PC-9 (cell line): ENCODE measurements at regions not wholly inside any gene's neighbourhood (a gene's known extent, or its start where the extent isn't known, plus 50 kb on each side); places are given as distances from the start of the nearest gene placed in this dataset.

Experiments used
- BruUV-seq: library from RNA; stranded (reverse); fragments of 400-500 nt; replicated peaks from 2 replicates; lab custom pipeline; 2021; lab: Mats Ljungman, UMichigan
- CTCF ChIA-PET: fragments of 300-600 bp; sonication (Branson Sonifier 250); formaldehyde crosslinking; loops from one replicate; lab custom pipeline; 2022; ENCODE audit warnings: antibody characterized with exemption; lab: Charles Lee
- POLR2A ChIA-PET: fragments of 300-600 bp; sonication (Branson Sonifier 250); formaldehyde crosslinking; loops from one replicate; lab custom pipeline; 2022; ENCODE audit warnings: antibody characterized with exemption; ENCODE audit not compliant: unreplicated experiment; lab: Charles Lee
- DNase-seq, 2 experiments: peaks; one replicate each; pipeline versions ENCODE4 v3.0.0 to v3.0.0-alpha.2; 2015 to 2022; ENCODE audit warnings: mixed read lengths in 1 of 2
- H2AFZ ChIP-seq: fragments of 200-600 bp; sonication (generic); 2 replicates; pipeline ENCODE4 v1.8.1; 2017; ENCODE audit warnings: antibody characterized with exemption
- H3F3A ChIP-seq: fragments of 200-600 bp; sonication (generic); 2 replicates; pipeline ENCODE4 v1.8.1; 2017; ENCODE audit warnings: antibody characterized with exemption, mild to moderate bottlenecking, low read depth; ENCODE audit not compliant: insufficient read depth
- H3K27ac ChIP-seq: fragments of 200-600 bp; sonication (generic); 2 replicates; pipeline ENCODE4 v1.6.1; 2016; ENCODE audit warnings: mixed run types
- H3K27me3 ChIP-seq: fragments of 200-600 bp; sonication (generic); 2 replicates; pipeline ENCODE4 v1.6.1; 2016; ENCODE audit warnings: low read depth, mixed run types; ENCODE audit not compliant: insufficient read depth
- H3K36me3 ChIP-seq: fragments of 200-600 bp; sonication (generic); 2 replicates; pipeline ENCODE4 v1.6.1; 2016; ENCODE audit warnings: low read depth, mixed run types
- H3K4me1 ChIP-seq: fragments of 200-600 bp; sonication (generic); replicated peaks from 2 replicates; pipeline ENCODE4 v1.6.1; 2016; ENCODE audit warnings: mixed run types; ENCODE audit not compliant: insufficient read depth
- H3K4me2 ChIP-seq: fragments of 200-600 bp; sonication (generic); 2 replicates; pipeline ENCODE4 v1.6.1; 2017; ENCODE audit warnings: mixed run types
- H3K4me3 ChIP-seq: fragments of 200-600 bp; sonication (generic); 2 replicates; pipeline ENCODE4 v1.6.1; 2016; ENCODE audit warnings: mixed run types
- H3K79me2 ChIP-seq: fragments of 200-600 bp; sonication (generic); 2 replicates; pipeline ENCODE4 v1.6.1; 2017; ENCODE audit warnings: low read depth, mixed run types
- H3K9me2 ChIP-seq: fragments of 200-600 bp; sonication (generic); 2 replicates; pipeline ENCODE4 v1.8.1; 2017; ENCODE audit warnings: mild to moderate bottlenecking; ENCODE audit not compliant: insufficient read depth
- H3K9me3 ChIP-seq: fragments of 200-600 bp; sonication (generic); 2 replicates; pipeline ENCODE4 v1.8.1; 2016; ENCODE audit warnings: low read depth; ENCODE audit not compliant: insufficient read depth
- H4K20me1 ChIP-seq: fragments of 200-600 bp; sonication (generic); 2 replicates; pipeline ENCODE4 v1.8.1; 2017; ENCODE audit not compliant: insufficient read depth
- EZH2 ChIP-seq: fragments of 200-600 bp; sonication (generic); IDR thresholded peaks from 2 replicates; pipeline ENCODE4 v1.8.0; 2017; ENCODE audit warnings: antibody characterized with exemption, low read depth
- intact Hi-C: fragments of 100-400 bp; cut with micrococcal nuclease; formaldehyde crosslinking; loops from one replicate; pipeline ENCODE4 v1.10.0; 2022; ENCODE audit not compliant: unreplicated experiment
- TF ChIP-seq, protein P1 (sequence below): fragments of 200-600 bp; sonication (generic); conservative IDR thresholded peaks from 2 replicates; pipeline ENCODE4 v1.6.1; 2017; ENCODE audit warnings: mixed run types, antibody characterized with exemption, mild to moderate bottlenecking, moderate library complexity

DNA sequence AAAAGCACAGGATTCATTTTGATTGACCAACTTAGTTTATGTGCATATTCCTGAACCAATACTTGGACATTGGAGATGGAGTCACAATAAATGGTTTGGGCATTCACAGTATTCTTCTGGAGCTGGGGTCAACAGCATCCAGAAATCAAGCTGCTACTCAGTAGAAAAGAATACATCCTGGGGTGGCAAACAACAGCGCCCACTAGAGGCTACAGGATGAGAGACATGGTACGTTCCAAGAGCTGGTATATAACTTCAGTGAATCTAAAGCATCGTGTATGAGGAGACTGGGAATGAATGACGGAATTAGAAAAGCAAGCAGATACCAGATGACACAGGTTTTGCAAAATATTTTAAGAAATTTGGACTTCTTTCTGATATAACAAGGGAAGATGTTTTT, 142.9 kb upstream of the FIGN start:
- TF ChIP-seq EZH2 = no peak
- TF ChIP-seq, protein P1, sequence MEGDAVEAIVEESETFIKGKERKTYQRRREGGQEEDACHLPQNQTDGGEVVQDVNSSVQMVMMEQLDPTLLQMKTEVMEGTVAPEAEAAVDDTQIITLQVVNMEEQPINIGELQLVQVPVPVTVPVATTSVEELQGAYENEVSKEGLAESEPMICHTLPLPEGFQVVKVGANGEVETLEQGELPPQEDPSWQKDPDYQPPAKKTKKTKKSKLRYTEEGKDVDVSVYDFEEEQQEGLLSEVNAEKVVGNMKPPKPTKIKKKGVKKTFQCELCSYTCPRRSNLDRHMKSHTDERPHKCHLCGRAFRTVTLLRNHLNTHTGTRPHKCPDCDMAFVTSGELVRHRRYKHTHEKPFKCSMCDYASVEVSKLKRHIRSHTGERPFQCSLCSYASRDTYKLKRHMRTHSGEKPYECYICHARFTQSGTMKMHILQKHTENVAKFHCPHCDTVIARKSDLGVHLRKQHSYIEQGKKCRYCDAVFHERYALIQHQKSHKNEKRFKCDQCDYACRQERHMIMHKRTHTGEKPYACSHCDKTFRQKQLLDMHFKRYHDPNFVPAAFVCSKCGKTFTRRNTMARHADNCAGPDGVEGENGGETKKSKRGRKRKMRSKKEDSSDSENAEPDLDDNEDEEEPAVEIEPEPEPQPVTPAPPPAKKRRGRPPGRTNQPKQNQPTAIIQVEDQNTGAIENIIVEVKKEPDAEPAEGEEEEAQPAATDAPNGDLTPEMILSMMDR = peak; percentile 47; the same call in 1 of the 2 replicates
- Histone ChIP-seq H3K79me2 (no peaks in the 10 kb centered on the region), H3K9me3 (no peaks in the 10 kb centered on the region)

DNA sequence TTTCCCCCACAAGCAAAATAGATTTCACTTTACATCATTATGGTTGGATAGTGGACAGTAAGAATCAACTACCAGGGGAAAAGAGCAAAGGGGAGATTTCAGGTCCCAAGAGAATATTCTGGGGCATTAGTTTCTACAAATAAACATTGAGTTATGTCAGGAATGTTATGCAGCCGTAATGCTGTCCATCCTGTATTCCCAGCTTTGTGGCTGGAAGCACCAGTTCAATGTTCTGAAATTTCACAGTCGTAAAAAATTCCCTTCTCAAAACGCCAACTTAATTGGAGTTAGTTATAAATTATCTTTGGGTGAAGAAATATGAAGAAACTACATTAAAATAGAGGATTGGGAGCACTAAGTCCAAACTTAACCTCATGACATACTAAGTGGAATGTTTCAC, 141.5 kb upstream of the FIGN start:
- Histone ChIP-seq H4K20me1 (no peaks in the 10 kb centered on the region), H3K4me1 (no peaks in the 10 kb centered on the region), H3K36me3 (no peaks in the 10 kb centered on the region), H3K9me2 (no peaks in the 10 kb centered on the region), H3K4me2 (no peak overlapping the region), H3K4me3 (no peak overlapping the region), H3K27ac (no peak overlapping the region), H3K79me2 (no peaks in the 10 kb centered on the region), H3K9me3 (no peaks in the 10 kb centered on the region), H3K27me3 (no peaks in the 10 kb centered on the region), H2AFZ (no peak overlapping the region), H3F3A (no peaks in the 10 kb centered on the region)
- BruUV-seq = no TSS peak
- POLR2A ChIA-PET = no interaction called here
- DNase-seq = peak; percentile 21 to 39
- CTCF ChIA-PET = no interaction called here
- TF ChIP-seq, protein P1 = no peak
- TF ChIP-seq EZH2 = no peak
- intact Hi-C loops = loop anchor here (2.0 to 10.0 kb wide), 3 partner anchors 99 to 533 kb away; no protein-coding TSS in a partner anchor

More for the DNA sequence above, 142.9 kb upstream of the FIGN start:
- no peaks in the 10 kb centered on the region for H3K27me3 ChIP-seq
- POLR2A ChIA-PET = no interaction called here
- no peak overlapping the region for H3K27ac ChIP-seq
- CTCF ChIA-PET = interaction anchor here (0.5 kb wide), 1 partner anchor 658 kb away, joined by 4 read pairs; no protein-coding TSS in a partner anchor
- no peaks in the 10 kb centered on the region for H3F3A ChIP-seq
- no TSS peak for BruUV-seq
- H3K4me3 ChIP-seq = no peak overlapping the region
- DNase-seq = peak in 1 of 2 experiments; percentile 1
- no peaks in the 10 kb centered on the region for H3K4me1 ChIP-seq
- no peaks in the 10 kb centered on the region for H4K20me1 ChIP-seq
- H3K4me2 ChIP-seq = no peak overlapping the region
- intact Hi-C loops = loop anchor here (5.0 to 10.0 kb wide), 2 partner anchors 211 to 534 kb away; no protein-coding TSS in a partner anchor
- no peaks in the 10 kb centered on the region for H3K36me3 ChIP-seq
- no peaks in the 10 kb centered on the region for H3K9me2 ChIP-seq
- no peak overlapping the region for H2AFZ ChIP-seq

DNA sequence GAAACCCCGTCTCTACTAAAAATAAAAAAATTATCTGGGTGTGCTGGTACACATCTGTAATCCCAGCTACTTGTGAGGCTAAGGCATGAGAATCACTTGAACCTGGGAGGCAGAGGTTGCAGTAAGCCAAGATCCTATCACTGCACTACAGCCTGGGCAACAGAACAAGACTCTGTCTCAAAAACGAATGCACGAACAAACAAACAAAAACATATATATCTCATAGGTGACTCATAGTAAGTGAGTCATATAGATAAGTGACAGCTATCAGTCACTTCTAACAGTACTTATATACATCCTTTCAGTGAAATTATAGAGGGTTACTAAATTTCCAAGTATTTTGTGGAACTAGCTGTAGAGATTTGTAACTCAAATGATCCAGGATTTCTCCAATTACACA, 127.3 kb upstream of the FIGN start:
- Histone ChIP-seq H3K79me2 (no peaks in the 10 kb centered on the region), H3K27me3 (no peaks in the 10 kb centered on the region), H3K4me3 (no peak overlapping the region), H2AFZ (no peak overlapping the region), H3K27ac (no peak overlapping the region), H4K20me1 (no peaks in the 10 kb centered on the region), H3F3A (no peaks in the 10 kb centered on the region), H3K4me2 (no peak overlapping the region), H3K36me3 (no peaks in the 10 kb centered on the region), H3K9me2 (no peaks in the 10 kb centered on the region), H3K9me3 (no peaks in the 10 kb centered on the region), H3K4me1 (no peaks in the 10 kb centered on the region)
- TF ChIP-seq EZH2 = no peak
- TF ChIP-seq, protein P1 = no peak
- intact Hi-C loops = no loop called here
- BruUV-seq = no TSS peak
- POLR2A ChIA-PET = interaction anchor here (0.7 kb wide), 1 partner anchor 13 kb away, joined by 3 read pairs; no protein-coding TSS in a partner anchor
- no peak for DNase-seq
- CTCF ChIA-PET = no interaction called here
